Activated CD4-positive, alpha-beta T cell treated with anti-CD3 and anti-CD28 coated beads for 24 hours (primary cell): ENCODE measurements at regions not wholly inside any gene's neighbourhood (a gene's known extent, or its start where the extent isn't known, plus 50 kb on each side); places are given as distances from the start of the nearest gene placed in this dataset.

Experiments
- DNase-seq, 2 donors: peaks; one replicate each; pipeline ENCODE4 v3.0.0-alpha.2; 2020; ENCODE audit warnings: low read depth in 2 of 2

GRCh38 chr6:135798751-135799515 lies 52.6 kb upstream of the PDE7B start:
- DNase-seq: no peak
